DOHH2 (cell line): ENCODE measurements at regions not wholly inside any gene's neighbourhood (a gene's known extent, or its start where the extent isn't known, plus 50 kb on each side); places are given as distances from the start of the nearest gene placed in this dataset.

Experiments used
- EZH2phosphoT487 ChIP-seq: fragments of 200-600 bp; sonication (generic); IDR thresholded peaks from 2 replicates; pipeline ENCODE4 v1.6.1; 2017; ENCODE audit warnings: borderline replicate concordance, mild to moderate bottlenecking, antibody characterized with exemption, low read length, moderate library complexity, mixed read lengths
- TF ChIP-seq, protein P1 (sequence below): fragments of 200-600 bp; sonication (generic); IDR thresholded peaks from one replicate; pipeline ENCODE4 v1.5.1; 2014; ENCODE audit warnings: antibody characterized with exemption, mild to moderate bottlenecking, low read depth, low read length; ENCODE audit not compliant: poor library complexity, severe bottlenecking

DNA sequence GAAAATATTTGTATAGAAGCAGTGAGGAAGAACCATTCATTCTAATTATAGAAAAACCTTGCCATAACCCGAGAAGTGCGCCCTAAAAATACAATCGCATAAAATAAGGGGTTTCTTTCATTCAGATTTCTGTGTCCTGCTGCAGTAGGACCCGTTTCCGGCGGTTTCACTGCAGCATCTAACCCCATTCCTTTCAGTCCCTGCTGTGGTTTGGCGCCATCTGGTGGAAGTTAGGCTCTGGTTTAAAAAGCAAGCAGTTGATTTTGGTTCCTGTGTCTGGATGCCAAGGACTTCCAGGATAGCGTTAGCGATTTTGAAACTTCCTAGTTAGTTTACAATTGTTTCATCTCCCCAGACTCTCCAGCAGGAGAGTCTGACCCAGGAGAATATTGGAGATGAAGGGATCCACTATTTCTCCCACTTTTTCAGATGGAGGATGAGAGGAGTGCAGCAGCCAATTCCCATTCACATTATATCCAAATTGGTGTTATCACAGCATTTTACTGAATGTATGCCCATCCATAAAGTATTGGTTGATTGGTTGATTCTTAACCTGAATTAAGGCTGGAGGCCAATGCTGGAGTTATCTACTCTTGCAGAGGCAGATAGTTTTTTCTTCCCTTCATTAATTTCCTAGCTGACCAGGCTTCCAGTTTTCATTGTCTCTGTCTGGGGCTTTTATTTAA lies 128.8 kb upstream of the CACNA2D1 start:
- TF ChIP-seq, protein P1, sequence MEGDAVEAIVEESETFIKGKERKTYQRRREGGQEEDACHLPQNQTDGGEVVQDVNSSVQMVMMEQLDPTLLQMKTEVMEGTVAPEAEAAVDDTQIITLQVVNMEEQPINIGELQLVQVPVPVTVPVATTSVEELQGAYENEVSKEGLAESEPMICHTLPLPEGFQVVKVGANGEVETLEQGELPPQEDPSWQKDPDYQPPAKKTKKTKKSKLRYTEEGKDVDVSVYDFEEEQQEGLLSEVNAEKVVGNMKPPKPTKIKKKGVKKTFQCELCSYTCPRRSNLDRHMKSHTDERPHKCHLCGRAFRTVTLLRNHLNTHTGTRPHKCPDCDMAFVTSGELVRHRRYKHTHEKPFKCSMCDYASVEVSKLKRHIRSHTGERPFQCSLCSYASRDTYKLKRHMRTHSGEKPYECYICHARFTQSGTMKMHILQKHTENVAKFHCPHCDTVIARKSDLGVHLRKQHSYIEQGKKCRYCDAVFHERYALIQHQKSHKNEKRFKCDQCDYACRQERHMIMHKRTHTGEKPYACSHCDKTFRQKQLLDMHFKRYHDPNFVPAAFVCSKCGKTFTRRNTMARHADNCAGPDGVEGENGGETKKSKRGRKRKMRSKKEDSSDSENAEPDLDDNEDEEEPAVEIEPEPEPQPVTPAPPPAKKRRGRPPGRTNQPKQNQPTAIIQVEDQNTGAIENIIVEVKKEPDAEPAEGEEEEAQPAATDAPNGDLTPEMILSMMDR: peak; percentile 97
- TF ChIP-seq EZH2phosphoT487: no peak
